HG02973 (cell line): ENCODE measurements at regions not wholly inside any gene's neighbourhood (a gene's known extent, or its start where the extent isn't known, plus 50 kb on each side); places are given as distances from the start of the nearest gene placed in this dataset.

Source experiments
- ATAC-seq: cut with Tn5 transposase; IDR thresholded peaks from one replicate; pipeline ENCODE4 v1.9.1; 2021; ENCODE audit warnings: moderate library complexity; ENCODE audit not compliant: unreplicated experiment

DNA sequence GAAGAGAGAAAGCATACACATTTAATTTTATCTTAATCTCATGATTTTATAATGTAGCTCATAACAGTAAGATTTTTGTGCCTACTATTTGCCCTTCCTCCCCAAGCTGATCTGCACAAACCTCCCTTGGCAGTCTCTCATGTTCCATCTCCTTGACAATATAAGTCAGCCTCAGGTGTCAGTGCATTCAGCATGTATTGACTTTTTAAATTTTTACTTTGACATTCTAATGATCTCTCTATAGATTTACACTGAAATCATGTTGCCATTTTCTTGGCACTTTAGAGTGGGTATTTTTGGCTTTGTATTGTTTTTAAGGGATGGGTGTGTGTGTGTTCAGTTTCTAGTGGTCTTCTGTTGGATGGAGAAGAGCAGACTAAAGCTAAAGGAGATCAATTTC is 505.3 kb upstream of the CPEB2 start:
- no peak for ATAC-seq

DNA sequence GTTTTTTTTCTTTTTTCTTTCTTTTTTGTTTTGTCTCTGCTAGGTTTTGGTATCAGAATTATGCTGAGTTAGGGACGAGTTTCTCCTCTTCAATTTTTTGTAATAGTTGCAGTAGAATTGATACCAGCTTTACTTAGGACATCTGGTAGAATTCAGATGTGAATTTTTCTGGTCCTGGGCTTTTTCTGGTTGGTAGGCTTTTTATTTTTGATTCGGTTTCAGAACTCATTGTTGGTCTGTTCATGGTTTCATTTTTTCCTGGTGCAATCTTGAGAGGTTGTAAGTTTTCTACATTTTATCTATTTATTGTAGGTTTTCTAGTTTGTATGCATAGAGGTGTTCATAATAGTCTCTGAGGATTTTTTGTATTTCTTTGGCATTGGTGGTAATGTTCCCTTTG is 498.1 kb upstream of the CPEB2 start:
- ATAC-seq: no peak

DNA sequence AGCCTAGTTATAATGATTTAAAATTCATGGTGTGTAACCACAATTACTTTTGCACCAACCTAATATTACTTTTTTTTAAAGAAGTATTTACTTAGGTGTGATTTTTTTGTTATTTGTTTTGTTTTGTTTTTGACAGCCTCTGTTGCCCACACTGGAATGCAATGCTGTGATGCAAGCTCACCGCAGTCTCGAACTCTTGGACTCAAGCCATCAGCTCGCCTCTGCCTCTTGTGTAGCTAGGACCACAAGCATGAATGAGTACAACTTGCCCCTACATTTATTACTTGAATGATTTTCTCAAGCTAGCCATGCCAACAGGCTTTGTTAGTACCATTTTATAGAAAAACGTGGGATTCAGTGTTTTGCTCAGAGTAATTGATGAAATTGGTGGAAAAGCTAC is 488.8 kb upstream of the CPEB2 start:
- no peak for ATAC-seq

DNA sequence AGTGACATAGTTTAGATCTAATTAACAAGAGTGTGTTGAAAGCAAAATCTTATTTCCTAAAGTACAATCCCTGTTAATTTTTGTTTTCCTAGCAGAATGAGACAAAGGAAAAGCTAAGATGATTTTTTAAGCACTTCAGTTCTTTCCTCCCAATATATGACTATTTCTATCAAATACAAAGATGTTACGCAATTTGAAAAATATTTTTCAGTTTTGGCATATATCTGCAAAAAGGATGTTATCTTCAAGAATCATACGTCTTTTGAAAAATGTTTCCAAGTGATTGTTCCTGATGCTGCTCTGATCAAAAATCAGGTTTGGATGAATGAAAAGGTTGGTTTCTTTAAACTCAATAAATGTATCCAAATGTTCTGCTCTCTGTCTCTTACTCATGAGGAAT is 486.7 kb upstream of the CPEB2 start:
- no peak for ATAC-seq

DNA sequence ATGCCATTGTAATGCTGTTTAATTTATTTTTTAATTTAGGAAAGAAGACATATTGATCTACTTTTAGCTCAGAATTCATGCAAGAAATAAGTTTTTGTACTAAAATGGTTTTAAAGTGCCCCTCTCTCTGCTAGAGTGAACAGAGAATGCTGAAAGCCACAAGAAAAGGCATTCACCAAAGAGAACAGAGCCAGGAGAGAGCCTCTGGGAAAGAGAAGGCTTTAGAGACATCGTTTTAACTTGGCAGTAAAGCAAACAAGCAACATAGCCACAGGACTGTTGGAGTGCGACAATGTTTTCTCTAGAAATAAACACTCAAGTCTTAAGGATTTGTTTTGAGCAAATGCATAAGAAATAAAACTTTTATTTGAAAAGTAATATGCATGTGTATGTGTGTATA is 484.1 kb upstream of the CPEB2 start:
- ATAC-seq: no peak

DNA sequence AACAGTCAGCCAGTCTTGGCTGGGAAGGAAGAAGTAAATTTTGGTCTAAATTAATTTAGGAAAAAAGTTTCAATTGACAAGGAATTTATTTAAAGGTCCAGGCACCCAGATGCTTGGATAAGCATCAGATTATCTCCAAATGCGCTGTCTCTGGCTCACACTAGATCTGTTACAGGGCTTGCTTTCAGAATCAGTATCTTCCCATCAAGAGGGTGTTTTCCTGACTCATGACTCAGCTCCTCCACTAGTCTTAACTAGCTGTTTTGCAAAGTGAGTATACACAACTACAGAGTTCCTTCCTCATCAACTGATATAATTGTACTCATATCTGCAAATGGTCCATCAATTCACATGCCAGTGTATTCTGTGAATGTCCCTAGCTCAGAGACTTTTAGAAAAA is 482.1 kb upstream of the CPEB2 start:
- no peak for ATAC-seq

DNA sequence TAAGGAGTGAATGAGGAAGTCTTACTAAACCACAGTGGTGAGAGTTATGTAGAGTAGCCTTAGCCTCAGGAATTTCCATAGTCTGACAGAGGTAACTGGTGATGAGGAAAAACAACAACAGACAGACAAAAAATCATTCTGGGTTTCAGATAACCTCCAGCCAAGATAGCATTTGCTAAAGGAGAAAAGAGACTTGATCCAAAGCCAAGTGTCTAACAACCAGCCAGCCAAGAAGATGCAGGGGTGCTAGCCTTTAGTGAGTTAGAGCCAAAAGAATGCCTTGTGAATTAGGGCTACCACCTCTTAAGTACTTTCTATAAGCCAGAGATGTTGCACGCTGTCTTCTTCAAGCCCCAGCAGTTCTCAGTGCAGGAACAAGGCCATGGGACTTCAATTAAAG is 478.0 kb upstream of the CPEB2 start:
- no peak for ATAC-seq

DNA sequence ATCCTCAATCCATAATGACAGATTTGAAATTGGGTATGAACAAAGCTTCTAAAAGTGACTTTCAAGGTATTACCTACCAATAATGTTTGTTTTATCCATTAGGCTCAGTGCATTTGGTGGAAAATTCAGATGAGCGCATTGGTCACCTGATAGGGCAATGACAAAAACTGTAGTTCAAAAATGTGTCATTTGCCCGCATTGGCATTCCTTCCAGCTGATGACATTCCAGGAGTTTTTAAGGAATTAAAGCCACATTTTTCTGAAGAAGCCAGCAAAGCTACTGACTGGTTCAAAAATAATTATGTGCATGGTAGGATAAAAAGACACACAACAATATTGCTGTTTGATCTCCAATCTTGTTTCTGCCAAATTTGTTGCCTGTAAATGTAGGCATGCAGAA is 473.4 kb upstream of the CPEB2 start:
- no peak for ATAC-seq

DNA sequence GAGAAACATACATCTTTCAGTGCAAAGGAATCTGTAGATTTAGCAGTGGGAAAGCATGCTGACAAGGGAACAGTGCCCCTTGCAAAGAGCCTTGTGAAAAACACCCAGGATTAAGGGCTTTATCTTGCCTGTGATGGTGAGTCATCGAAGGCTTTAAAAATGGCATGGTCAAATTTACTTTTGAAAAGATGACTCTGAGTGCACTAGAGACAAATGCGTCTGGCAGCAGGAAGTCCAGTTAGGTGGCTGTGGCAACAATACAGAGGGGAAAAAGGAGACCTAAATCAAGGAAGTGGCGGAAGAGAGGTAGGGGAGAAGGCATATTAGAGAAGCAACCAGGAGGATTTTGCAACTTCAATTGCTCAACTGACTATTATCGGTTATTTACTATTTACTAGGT is 472.6 kb upstream of the CPEB2 start:
- ATAC-seq: no peak

DNA sequence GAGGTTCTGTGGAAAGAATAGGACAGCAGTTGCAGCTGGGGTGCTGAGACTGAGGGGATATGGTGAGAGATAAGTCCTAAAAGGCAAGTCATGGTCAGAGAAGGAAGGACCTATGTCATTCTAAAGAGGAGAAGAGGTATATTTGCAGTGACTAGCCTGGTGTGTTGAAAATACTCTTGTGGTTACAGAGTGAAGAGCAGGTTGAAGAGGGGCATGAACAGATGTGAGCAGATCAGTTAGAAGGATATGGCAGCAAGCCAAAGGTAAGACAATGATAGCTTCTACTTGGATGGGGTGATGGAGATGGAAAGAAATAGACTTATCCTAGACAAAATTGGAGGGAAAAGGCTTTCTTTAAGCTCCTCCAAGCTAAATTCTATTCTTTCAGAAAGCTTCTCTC is 469.8 kb upstream of the CPEB2 start:
- ATAC-seq: no peak

DNA sequence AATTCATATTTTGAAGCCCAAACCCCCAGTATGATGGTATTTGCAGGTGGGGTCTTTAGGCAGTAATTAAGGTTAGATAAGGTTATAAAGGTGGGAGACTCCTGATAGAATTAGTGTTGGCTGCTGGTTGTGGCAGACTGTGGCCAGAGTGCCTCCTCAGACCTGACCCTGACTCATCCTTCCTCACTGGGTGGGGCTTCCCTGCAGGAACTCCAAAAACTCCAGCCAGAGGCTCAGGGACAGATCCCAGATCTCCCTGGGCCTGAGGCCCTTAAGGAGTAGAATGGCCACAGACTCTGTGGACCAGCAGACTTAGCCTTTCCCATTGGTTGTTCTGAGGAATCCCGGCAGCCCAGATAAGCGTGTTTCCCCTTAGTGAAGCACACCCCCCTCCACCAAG is 463.0 kb upstream of the CPEB2 start:
- ATAC-seq: no peak

DNA sequence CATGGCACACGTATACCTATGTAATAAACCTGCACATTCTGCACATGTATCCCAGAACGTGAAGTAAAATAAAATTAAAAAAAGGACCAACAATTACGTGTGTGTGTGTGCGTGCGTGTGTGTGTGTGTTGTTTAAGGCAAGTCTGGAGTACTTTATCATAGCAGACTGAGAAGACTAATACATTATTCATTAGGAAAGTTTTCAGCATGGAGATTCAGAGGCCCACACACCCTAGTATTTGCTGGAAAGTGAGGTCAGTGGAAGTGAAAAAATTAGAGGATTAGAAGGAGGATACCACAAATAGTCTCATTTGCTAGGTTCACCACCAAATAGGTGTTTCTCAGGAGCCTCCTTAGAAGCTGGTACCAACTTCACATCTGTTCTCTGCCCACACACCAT is 457.1 kb upstream of the CPEB2 start:
- no peak for ATAC-seq

DNA sequence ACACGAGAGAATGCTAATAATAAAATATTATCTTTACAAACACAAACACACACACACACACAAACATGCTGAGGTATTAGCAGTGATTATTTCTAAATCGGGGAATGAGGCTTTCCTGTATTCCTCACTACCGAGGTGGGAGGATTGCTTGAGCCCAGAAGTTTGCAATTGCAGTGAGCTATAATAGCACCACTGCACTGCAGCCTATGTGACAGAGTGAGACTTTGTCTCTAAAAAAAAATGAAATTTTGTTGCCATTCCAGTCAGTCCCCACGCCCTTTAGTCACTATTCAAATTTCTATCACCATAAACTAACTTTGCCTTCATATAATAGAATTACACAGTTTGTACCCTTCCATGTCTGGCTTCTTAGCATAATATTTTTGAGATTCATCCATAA is 456.5 kb upstream of the CPEB2 start:
- no peak for ATAC-seq

DNA sequence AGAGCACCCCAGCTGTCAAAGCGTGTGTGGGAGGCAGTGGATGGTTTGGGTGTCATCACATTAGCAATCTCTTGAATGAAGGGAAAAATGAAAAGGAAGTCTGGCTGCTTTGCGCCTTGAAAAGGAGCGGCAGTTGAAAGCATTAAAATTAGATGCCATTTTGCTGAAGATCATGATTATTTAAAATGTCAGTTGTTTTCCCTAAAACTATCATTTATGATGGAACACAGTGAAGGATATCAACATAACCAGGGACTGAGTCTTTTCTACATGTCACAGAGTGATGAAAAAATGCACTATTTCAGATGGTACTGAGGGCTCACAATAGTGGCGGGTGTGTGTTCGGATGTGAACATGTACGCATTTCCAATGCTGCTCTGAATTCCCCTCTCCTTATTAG is 450.2 kb upstream of the CPEB2 start:
- ATAC-seq: no peak

DNA sequence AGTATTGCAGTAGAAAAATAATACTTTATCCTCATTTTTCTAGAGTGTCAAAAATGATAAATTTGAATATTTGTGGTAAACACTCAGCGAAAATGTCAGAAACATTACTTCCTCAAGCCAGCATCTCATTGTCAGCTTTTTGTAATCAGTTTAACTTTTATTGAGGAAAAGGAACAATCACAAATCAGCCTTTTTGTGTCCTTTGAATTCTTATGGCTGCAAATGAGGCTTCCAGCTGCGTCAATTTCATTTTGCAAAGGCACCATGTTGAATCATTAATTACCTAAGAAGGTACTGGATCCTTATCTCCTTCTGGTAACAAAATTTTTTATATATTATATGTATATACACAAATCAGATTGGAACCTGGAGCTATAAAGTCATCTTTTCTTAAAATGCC is 442.6 kb upstream of the CPEB2 start:
- no peak for ATAC-seq

DNA sequence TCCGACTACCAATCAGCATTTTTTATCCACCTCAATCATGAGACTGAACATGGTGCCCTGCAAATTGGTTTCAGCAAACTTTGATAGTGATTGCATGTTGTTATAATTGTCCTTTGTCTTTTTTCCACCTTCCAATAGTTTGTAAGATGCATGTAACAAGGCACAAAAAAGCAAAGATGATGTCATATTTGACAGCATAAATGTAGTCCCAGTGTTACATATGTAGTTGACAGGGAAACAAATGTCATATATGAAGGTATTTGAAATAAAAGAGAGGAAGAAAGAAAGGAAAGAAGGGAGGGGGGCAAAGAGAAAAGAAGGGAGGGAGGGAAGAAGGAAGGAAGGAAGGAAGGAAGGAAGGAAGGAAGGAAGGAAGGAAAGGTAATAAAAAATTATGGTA is 441.7 kb upstream of the CPEB2 start:
- ATAC-seq: no peak

DNA sequence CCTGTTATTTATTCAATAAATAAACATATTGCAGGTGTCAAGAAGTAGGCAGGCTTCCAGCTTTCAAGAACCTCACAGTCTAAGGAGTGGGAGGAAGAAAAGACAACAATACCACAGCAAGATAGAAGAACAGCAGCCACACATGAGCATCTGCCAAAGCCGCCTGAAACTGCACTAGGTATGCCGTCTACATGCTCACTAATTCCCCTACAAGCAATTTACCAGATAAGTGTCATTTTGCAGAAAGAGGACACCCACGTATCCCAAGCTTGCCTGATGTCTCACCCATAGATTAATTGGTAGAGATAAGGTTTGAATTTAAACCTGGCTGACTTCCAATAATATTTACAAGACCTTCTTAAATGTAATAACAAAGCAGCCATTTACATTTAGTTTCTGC is 439.4 kb upstream of the CPEB2 start:
- ATAC-seq: no peak

DNA sequence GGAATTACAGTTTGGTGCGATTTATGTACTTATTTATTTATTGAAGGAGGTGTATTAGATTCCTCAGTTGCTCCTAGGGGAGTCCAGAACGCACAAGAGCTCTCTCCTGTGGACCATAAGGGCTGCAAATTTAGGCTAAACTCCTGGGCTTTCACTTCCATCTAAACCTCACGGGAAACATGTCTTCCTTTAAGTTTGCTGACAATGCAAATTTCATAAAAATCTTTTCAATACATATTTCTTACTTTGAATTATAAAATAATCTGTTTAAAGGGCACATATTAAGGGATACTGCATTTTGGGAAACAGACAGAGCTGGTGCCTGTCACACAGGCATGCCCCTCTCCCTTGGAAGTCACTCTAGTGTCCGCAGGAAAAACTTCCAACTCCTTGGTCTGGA is 438.0 kb upstream of the CPEB2 start:
- no peak for ATAC-seq

DNA sequence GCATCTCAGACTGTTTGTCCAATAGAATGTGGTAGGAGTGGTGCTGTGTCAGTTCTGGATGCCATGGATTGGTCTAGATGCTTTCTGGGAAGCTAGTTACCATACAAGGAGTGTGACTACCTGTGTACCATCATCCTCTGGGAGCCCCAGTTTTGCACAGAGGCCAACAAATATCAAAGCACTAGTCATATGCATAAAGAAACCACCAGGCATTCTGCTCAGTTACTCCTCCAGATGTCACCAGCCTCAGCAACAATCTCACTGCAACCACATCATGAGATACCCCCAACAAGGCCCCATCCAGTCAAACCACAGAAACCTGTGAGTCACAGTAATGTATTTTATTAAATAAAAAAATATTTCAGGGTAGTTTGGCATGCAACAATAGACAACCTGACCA is 435.8 kb upstream of the CPEB2 start:
- no peak for ATAC-seq

DNA sequence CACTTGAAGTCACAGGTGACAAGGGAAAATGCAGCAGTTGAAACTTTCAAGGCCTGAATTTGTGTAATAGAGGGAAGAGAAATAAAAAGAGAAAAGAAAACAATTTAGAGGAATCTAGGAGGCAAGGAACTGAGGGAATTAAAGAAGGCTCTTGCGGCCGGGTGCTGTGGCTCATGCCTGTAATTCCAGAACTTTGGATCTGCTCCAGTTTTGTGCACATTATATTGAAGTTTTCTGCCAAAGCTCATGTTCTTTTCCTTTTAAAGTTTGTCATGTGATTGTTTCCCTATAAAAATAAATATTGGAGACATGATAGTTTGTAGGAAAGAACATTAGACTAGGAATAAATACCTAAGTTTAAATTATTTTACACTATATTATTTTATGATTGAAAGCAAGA is 433.9 kb upstream of the CPEB2 start:
- ATAC-seq: no peak

DNA sequence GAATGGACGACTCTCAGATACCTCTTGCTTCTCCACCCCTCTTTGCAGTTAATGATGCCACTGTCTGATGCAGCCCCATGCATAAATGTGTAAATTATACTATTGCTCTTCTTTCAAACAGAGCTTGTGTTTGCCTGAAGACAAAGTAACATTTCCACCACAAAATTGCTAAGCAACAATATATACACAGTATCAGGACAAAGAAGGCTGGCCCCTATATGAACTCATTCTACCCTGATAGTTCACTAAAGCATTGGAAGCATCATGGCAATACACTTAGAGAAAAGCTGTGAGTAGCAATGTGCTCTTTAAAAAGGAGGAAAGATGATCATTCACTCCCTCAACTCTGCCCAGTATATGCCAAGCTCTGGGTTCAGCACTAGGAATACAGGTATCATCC is 427.0 kb upstream of the CPEB2 start:
- ATAC-seq: no peak

DNA sequence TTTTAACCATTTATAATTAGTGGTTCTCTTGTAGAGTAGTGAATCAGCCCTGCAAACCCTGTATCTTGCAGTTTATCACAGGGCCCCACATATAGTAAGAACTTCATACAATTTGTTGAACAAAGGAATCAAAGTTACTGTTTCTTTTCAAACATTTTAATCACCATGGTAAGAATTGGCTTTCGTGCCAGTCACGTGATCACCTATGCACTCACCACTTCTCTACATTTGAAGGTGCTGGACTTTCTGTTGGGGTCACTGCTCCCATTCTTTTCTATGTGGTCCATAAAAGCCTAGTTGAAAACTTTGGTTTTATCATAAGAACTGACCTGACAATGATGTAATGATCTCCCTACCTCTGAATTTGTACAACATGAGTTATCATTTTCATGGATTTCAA is 426.4 kb upstream of the CPEB2 start:
- ATAC-seq: no peak

DNA sequence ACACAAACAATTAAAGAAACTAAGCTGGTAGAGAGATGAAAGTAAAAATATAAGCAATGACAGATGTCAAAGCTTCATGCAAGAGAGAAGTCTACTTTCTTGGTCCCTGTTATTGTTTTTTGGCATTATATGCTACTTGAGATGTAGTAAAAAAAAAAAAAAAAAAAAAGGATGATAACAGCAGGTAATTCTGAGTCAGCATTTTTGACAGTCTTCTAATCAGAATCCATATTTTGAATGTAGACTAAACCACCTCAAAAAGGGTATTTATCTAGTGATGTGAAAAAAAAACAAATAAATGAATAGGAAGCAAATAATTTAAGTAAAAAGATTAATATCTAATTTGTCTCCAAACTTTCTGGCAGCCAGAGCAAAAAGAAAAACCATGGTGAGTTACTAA is 422.2 kb upstream of the CPEB2 start:
- no peak for ATAC-seq

DNA sequence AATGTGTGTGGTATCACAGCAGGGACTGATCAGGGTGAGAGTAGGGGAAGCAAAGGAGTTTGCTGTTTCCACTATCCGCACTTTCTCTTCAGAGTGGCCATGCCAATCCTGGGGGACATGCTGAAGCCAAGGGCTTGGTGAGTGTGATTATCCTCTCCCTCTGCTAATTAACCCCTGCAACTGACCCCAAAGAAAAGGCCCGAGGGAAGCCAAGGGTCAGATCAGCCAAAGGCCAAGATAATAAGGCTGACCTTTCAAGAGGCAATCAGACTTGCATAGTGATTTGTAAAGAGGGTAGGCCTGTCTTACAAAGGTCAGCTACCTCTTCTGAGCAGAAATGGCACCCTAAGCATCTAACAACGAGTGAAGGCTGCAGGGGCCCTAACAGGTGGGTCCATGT is 420.5 kb upstream of the CPEB2 start:
- no peak for ATAC-seq
